ENCODE measurements at regions not wholly inside any gene's neighbourhood (a gene's known extent, or its start where the extent isn't known, plus 50 kb on each side); places are given as distances from the start of the nearest gene placed in this dataset.

DNA sequence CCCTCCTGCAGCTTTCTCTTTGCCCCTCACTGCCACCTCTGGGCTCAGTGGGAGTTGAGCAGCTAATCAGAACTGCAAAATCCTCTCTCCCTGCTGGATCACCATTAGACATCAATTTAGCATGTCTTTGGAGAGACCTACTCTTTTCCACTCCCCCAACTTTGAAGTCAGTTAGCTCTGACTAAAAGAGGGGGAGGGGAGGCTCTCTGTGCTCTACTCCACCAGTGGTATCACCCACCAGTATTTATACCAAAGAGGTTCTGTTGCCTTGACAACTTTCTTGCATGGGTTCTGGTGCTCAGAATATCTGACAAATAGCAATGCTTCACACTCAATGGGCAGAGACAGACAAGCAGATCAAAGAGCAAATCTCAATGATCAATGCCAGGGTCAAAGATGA is 146.2 kb upstream of the ROPN1 start:
- TF ChIP-seq, protein P1, sequence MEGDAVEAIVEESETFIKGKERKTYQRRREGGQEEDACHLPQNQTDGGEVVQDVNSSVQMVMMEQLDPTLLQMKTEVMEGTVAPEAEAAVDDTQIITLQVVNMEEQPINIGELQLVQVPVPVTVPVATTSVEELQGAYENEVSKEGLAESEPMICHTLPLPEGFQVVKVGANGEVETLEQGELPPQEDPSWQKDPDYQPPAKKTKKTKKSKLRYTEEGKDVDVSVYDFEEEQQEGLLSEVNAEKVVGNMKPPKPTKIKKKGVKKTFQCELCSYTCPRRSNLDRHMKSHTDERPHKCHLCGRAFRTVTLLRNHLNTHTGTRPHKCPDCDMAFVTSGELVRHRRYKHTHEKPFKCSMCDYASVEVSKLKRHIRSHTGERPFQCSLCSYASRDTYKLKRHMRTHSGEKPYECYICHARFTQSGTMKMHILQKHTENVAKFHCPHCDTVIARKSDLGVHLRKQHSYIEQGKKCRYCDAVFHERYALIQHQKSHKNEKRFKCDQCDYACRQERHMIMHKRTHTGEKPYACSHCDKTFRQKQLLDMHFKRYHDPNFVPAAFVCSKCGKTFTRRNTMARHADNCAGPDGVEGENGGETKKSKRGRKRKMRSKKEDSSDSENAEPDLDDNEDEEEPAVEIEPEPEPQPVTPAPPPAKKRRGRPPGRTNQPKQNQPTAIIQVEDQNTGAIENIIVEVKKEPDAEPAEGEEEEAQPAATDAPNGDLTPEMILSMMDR (IDR thresholded peaks at IDR 0.05; ENCODE audit: low read depth, low read length, poor library complexity, severe bottlenecking): no peak
- TF ChIP-seq EZH2phosphoT487 (IDR thresholded peaks at IDR 0.05; ENCODE audit: borderline replicate concordance, low read length): no peak

Measured in DOHH2 (cell line).